Prostate gland (tissue), 2 donors: ENCODE measurements at regions not wholly inside any gene's neighbourhood (a gene's known extent, or its start where the extent isn't known, plus 50 kb on each side); places are given as distances from the start of the nearest gene placed in this dataset.
"Not testable (repeated sequence)": the region's sequence is repeated elsewhere in the genome, so short reads cannot be mapped to it uniquely, and the experiment has no call there.

Experiments
- CTCF ChIP-seq, 4 experiments: fragments of 200-600 bp in 2 of 4; fragments of 450-650 bp in 2 of 4; sonication (generic) in 2 of 4; IDR thresholded peaks; 1 replicate in 3 of 4; 2 replicates in 1 of 4; pipeline ENCODE4 v1.5.1; 2016 to 2019; ENCODE audit warnings: antibody characterized with exemption in 4 of 4, mild to moderate bottlenecking in 2 of 4, moderate library complexity in 2 of 4
- POLR2A ChIP-seq: fragments of 450-650 bp; IDR thresholded peaks from one replicate; pipeline ENCODE4 v1.6.1; 2016; ENCODE audit warnings: antibody characterized with exemption, mild to moderate bottlenecking

GRCh38 chr19:14287837-14288236 is 81.9 kb upstream of the ADGRL1 start:
- TF ChIP-seq CTCF (IDR thresholded peaks at IDR 0.05); POLR2A: not testable (repeated sequence)
